Neutrophil (primary cell): ENCODE measurements at regions not wholly inside any gene's neighbourhood (a gene's known extent, or its start where the extent isn't known, plus 50 kb on each side); places are given as distances from the start of the nearest gene placed in this dataset.

Experiments used
- H3K27ac ChIP-seq: fragments of 200-600 bp; sonication (generic); 2 replicates; pipeline ENCODE4 v1.5.1; 2016; ENCODE audit warnings: mild to moderate bottlenecking, moderate library complexity
- H3K27me3 ChIP-seq: fragments of 200-600 bp; sonication (generic); 2 replicates; pipeline ENCODE4 v1.6.0; 2016; ENCODE audit warnings: mild to moderate bottlenecking
- H3K36me3 ChIP-seq: fragments of 200-600 bp; sonication (generic); 2 replicates; pipeline ENCODE4 v1.5.1; 2017
- H3K4me1 ChIP-seq, 2 experiments: fragments of 200-600 bp in 1 of 2; sonication (generic) in 1 of 2; 1 replicate in 1 of 2; 2 replicates in 1 of 2; pipeline versions ENCODE4 v1.5.1 to v1.6.1; 2013 to 2016; ENCODE audit warnings: low read depth in 1 of 2, low read length in 1 of 2, mild to moderate bottlenecking in 1 of 2, moderate library complexity in 1 of 2; ENCODE audit not compliant: control insufficient read depth in 1 of 2, insufficient read depth in 1 of 2
- H3K4me3 ChIP-seq, 2 experiments: fragments of 200-600 bp in 1 of 2; sonication (generic) in 1 of 2; 1 replicate in 1 of 2; 2 replicates in 1 of 2; pipeline ENCODE4 v1.5.1; 2013 to 2016; ENCODE audit warnings: low read depth in 1 of 2, low read length in 1 of 2, mild to moderate bottlenecking in 1 of 2, moderate library complexity in 1 of 2
- H3K9me3 ChIP-seq: fragments of 200-600 bp; sonication (generic); 2 replicates; pipeline ENCODE4 v1.5.1; 2016
- CTCF ChIP-seq: fragments of 200-600 bp; sonication (generic); IDR thresholded peaks from 2 replicates; pipeline ENCODE4 v1.5.1; 2016; ENCODE audit warnings: antibody characterized with exemption

GRCh38 chr10:83603708-83604107 is 535.6 kb upstream of the GHITM start:
- no peak overlapping the region for H3K4me3 ChIP-seq

DNA sequence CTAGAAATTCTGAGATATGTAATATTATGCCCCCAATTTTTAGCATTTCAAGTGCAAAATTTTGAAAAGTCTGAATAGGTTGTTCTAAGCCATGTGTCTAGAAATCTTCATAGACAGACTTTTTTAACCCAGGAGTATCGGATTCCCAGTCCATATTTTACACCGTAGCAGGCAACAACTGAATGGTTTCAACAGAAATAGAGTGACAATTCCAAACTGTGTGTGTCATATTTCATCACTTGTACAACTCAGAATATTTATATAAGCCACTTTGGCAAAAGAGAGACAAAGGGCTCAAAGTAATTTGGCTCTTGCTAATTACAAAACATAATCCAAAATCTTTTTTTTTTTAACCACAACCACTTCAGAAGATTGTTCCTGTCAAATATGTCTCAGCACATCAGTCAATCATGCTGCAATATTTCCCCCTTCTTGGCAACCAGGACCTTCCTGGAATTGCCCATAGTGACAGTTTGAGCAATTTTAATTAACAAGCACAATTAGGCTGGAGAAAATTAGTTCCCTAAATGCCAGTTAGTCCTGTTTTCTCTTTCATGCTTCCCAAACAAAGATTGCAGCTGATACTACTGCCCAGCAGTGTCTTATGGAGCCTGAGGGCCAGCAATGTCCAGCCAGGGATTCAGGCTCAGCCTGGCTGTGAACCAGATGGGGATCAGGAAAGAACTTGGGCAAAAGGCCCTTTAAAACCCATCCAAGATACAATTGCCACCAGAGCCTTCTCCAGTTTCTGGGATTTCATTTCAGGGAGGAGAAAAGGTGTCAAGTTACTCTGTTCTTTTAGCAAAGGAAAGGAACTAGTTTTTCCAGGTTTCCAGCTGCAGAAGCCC is 533.3 kb upstream of the GHITM start:
- H3K36me3 ChIP-seq, result no peaks in the 10 kb centered on the region
- H3K27ac ChIP-seq, result no peak overlapping the region
- no peaks in the 10 kb centered on the region for H3K27me3 ChIP-seq
- TF ChIP-seq CTCF, result no peak
- no peaks in the 10 kb centered on the region for H3K4me1 ChIP-seq
- no peaks in the 10 kb centered on the region for H3K9me3 ChIP-seq
- no peak overlapping the region for H3K4me3 ChIP-seq

More at GRCh38 chr10:83603708-83604107, 535.6 kb upstream of the GHITM start:
- no peaks in the 10 kb centered on the region for H3K9me3 ChIP-seq
- H3K4me1 ChIP-seq, result no peaks in the 10 kb centered on the region
- no peak overlapping the region for H3K27ac ChIP-seq
- TF ChIP-seq CTCF, result no peak
- H3K27me3 ChIP-seq, result no peaks in the 10 kb centered on the region
- H3K36me3 ChIP-seq, result no peaks in the 10 kb centered on the region

DNA sequence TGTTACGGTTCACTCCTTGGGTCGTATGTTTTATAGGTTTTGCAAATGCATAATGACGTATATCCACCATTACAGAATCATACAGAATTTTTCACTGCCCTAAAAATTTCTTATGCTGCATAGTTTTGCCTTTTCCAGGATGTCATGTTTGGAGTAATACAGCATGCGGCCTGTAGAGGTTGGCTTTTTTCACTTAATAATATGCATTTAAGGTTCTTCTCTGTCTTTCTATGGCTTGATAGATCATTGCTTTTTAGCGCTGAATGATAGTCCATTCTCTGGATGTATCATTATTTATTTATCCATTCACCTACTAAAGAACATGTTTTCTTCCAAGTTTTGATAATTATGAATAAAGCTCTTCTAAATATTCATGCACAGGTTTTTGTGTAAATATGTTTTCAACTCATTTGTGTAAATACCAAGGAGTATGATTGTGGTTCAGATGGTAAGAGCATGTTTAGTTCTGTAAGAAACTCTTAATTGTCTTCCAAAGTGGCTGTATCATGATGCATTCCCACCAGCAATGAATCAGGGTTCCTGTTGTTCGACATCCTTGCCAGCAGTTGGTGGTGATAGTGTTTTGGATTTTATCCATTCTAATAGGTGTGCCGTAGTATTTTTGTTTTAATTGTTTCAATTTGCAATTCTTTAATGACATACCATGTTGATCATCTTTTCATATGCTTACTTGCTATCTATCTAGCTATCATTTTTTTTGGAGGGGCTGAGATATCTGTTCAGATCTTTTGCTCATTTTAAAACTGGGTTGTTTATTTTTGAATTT is 531.2 kb upstream of the GHITM start:
- no peaks in the 10 kb centered on the region for H3K36me3 ChIP-seq
- H3K4me3 ChIP-seq, result no peak overlapping the region
- no peaks in the 10 kb centered on the region for H3K9me3 ChIP-seq
- no peaks in the 10 kb centered on the region for H3K27me3 ChIP-seq
- H3K4me1 ChIP-seq, result no peaks in the 10 kb centered on the region
- no peak overlapping the region for H3K27ac ChIP-seq
- TF ChIP-seq CTCF, result no peak

- no peak overlapping the region for H3K27ac ChIP-seq
- H3K4me1 ChIP-seq, result no peaks in the 10 kb centered on the region
- no peaks in the 10 kb centered on the region for H3K36me3 ChIP-seq
- no peak overlapping the region for H3K4me3 ChIP-seq
- H3K9me3 ChIP-seq, result no peaks in the 10 kb centered on the region
- H3K27me3 ChIP-seq, result no peaks in the 10 kb centered on the region
- no peak for TF ChIP-seq CTCF
Measured at GRCh38 chr10:83612050-83612449, 527.3 kb upstream of the GHITM start.

GRCh38 chr10:83612746-83613145 is 526.6 kb upstream of the GHITM start:
- Histone ChIP-seq H3K4me3 (no peak overlapping the region), H3K4me1 (no peaks in the 10 kb centered on the region), H3K9me3 (no peaks in the 10 kb centered on the region), H3K27ac (no peak overlapping the region), H3K36me3 (no peaks in the 10 kb centered on the region), H3K27me3 (no peaks in the 10 kb centered on the region)
- TF ChIP-seq CTCF, result no peak
